ENCODE measurements at regions not wholly inside any gene's neighbourhood (a gene's known extent, or its start where the extent isn't known, plus 50 kb on each side); places are given as distances from the start of the nearest gene placed in this dataset.

DNA sequence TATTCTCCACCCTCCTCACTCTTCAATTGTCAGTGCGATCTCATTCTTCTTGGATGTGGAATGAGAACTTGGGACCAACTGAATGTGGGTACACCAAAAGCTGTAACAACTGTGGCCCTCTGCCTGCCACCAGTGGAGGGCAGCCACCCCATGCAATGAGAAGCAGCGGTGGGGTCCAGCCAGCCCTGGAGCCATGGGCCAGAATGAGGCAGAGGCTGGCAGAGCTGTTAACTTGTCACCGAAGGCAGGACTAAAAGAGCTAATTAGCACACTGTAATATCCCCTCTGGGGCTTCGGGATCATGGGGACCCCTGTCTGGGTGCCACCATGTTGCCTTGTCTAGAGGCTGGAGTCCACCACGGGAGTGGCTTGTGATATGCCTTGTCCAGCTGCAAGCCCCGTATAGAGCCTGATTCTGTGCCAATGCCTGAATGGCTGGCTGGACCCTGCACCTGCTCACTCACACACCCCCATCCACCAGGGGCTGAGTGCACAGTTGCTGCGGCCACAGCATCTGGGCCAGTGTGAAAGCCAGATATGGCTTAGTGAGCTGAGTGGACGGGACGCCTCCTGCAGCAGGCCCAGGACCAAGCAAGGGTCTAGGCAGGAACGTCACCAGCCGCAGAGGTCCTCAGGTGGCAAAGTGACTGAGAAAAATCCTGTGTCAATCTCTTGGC is 680.5 kb downstream of the DSC3 start:
- ChIA-PET POLR2A (no interaction called here), CTCF (no interaction called here)
- Mint-ChIP-seq H3K9me3 (ENCODE audit: insufficient read depth) (no peaks in the 10 kb centered on the region), H3K4me3 (no peak overlapping the region), H3K27ac (no peak overlapping the region), H3K27me3 (no peaks in the 10 kb centered on the region), H3K4me1 (no peaks in the 10 kb centered on the region)
- no peaks in the 10 kb centered on the region for H3K4me1 ChIP-seq (ENCODE audit: control insufficient read depth in 2 of 2, insufficient read depth in 2 of 2, low read length in 2 of 2)
- H3K27ac ChIP-seq (ENCODE audit: low read length in 2 of 2) = no peak overlapping the region
- H3K79me2 ChIP-seq (ENCODE audit: control insufficient read depth, insufficient read depth, low read length) = no peaks in the 10 kb centered on the region
- no peak for ATAC-seq (ENCODE audit: low read depth)
- H3K4me2 ChIP-seq (replicated peaks; ENCODE audit: low read depth, low read length, poor library complexity, severe bottlenecking) = no peak overlapping the region
- no peak overlapping the region for H2AFZ ChIP-seq (ENCODE audit: insufficient read depth, low read depth, low read length, poor library complexity, severe bottlenecking)
- no peak for DNase-seq
- no peak overlapping the region for H3K4me3 ChIP-seq (ENCODE audit: control extremely low read depth in 1 of 5, extremely low read depth in 1 of 5, insufficient read depth in 1 of 5, low read depth in 2 of 5, low read length in 4 of 5)
- H3K9me3 ChIP-seq (ENCODE audit: control extremely low read depth in 1 of 3, control insufficient read depth in 2 of 3, insufficient read depth in 1 of 3, low read length in 2 of 3) = peaks cover 0 to 7% (median 0%) of the 10 kb centered on the region in 3 donors
- TF ChIP-seq, protein P1, sequence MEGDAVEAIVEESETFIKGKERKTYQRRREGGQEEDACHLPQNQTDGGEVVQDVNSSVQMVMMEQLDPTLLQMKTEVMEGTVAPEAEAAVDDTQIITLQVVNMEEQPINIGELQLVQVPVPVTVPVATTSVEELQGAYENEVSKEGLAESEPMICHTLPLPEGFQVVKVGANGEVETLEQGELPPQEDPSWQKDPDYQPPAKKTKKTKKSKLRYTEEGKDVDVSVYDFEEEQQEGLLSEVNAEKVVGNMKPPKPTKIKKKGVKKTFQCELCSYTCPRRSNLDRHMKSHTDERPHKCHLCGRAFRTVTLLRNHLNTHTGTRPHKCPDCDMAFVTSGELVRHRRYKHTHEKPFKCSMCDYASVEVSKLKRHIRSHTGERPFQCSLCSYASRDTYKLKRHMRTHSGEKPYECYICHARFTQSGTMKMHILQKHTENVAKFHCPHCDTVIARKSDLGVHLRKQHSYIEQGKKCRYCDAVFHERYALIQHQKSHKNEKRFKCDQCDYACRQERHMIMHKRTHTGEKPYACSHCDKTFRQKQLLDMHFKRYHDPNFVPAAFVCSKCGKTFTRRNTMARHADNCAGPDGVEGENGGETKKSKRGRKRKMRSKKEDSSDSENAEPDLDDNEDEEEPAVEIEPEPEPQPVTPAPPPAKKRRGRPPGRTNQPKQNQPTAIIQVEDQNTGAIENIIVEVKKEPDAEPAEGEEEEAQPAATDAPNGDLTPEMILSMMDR (IDR thresholded peaks at IDR 0.05) = no peak
- no peak for TF ChIP-seq EZH2 (IDR thresholded peaks at IDR 0.05; ENCODE audit: borderline replicate concordance, insufficient read depth, low read depth, low read length, poor library complexity, severe bottlenecking)
- no peaks in the 10 kb centered on the region for H4K20me1 ChIP-seq (ENCODE audit: control insufficient read depth, insufficient read depth, low read length, poor library complexity, severe bottlenecking)
- no peak overlapping the region for H3K9ac ChIP-seq (ENCODE audit: low read length)
- H3K36me3 ChIP-seq (replicated peaks in 1 of 2; ENCODE audit: control extremely low read depth in 1 of 2, control insufficient read depth in 1 of 2, extremely low read depth in 1 of 2, insufficient read depth in 2 of 2, low read length in 1 of 2) = no peaks in the 10 kb centered on the region
- 96% methylated on average over 9 of the region's 11 CpGs for WGBS (ENCODE audit: insufficient coverage)
- intact Hi-C loops (cut with micrococcal nuclease) = no loop called here
- H3K27me3 ChIP-seq (replicated peaks in 1 of 4; ENCODE audit: control extremely low read depth in 1 of 4, control insufficient read depth in 3 of 4, insufficient read depth in 4 of 4, low read length in 3 of 4) = no peaks in the 10 kb centered on the region

DNA sequence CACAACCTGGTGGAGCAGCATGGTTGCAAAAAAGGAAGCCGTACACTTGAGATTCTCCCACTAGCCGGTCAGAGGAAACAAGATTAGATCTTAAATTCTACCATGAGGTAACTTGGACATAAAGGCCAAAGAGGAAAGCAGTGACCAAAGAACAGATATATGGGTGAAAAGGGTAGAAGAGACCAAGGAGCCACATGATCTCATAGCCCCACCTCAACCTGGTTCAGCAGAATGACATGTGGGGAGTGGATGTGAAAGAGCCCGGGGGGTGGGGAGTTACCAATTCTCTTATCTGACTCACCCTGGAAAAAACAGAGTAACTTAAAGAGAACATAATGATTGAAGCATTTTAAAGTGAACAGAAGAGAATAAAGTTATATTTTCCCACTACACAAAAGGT is 683.0 kb downstream of the DSC3 start:
- H3K9ac ChIP-seq (ENCODE audit: low read length) = no peak overlapping the region
- H3K79me2 ChIP-seq (ENCODE audit: control insufficient read depth, insufficient read depth, low read length) = no peaks in the 10 kb centered on the region
- H3K27ac ChIP-seq (ENCODE audit: low read length in 2 of 2) = no peak overlapping the region
- CTCF ChIA-PET = no interaction called here
- no peaks in the 10 kb centered on the region for H3K4me1 Mint-ChIP-seq
- TF ChIP-seq EZH2 (IDR thresholded peaks at IDR 0.05; ENCODE audit: borderline replicate concordance, insufficient read depth, low read depth, low read length, poor library complexity, severe bottlenecking) = no peak
- TF ChIP-seq, protein P1 (IDR thresholded peaks at IDR 0.05) = no peak
- H3K4me3 Mint-ChIP-seq = no peak overlapping the region
- H3K27me3 Mint-ChIP-seq = no peaks in the 10 kb centered on the region
- POLR2A ChIA-PET = no interaction called here
- peaks cover 0 to 7% (median 0%) of the 10 kb centered on the region in 3 donors for H3K9me3 ChIP-seq (ENCODE audit: control extremely low read depth in 1 of 3, control insufficient read depth in 2 of 3, insufficient read depth in 1 of 3, low read length in 2 of 3)
- intact Hi-C loops (cut with micrococcal nuclease) = no loop called here
- H3K4me3 ChIP-seq (ENCODE audit: control extremely low read depth in 1 of 5, extremely low read depth in 1 of 5, insufficient read depth in 1 of 5, low read depth in 2 of 5, low read length in 4 of 5) = no peak overlapping the region
- no peak overlapping the region for H2AFZ ChIP-seq (ENCODE audit: insufficient read depth, low read depth, low read length, poor library complexity, severe bottlenecking)
- no peaks in the 10 kb centered on the region for H4K20me1 ChIP-seq (ENCODE audit: control insufficient read depth, insufficient read depth, low read length, poor library complexity, severe bottlenecking)
- no peaks in the 10 kb centered on the region for H3K36me3 ChIP-seq (replicated peaks in 1 of 2; ENCODE audit: control extremely low read depth in 1 of 2, control insufficient read depth in 1 of 2, extremely low read depth in 1 of 2, insufficient read depth in 2 of 2, low read length in 1 of 2)
- no peaks in the 10 kb centered on the region for H3K27me3 ChIP-seq (replicated peaks in 1 of 4; ENCODE audit: control extremely low read depth in 1 of 4, control insufficient read depth in 3 of 4, insufficient read depth in 4 of 4, low read length in 3 of 4)
- H3K9me3 Mint-ChIP-seq (ENCODE audit: insufficient read depth) = no peaks in the 10 kb centered on the region
- no peak overlapping the region for H3K27ac Mint-ChIP-seq
- H3K4me1 ChIP-seq (ENCODE audit: control insufficient read depth in 2 of 2, insufficient read depth in 2 of 2, low read length in 2 of 2) = no peaks in the 10 kb centered on the region
- H3K4me2 ChIP-seq (replicated peaks; ENCODE audit: low read depth, low read length, poor library complexity, severe bottlenecking) = no peak overlapping the region
- no peak for DNase-seq
- no peak for ATAC-seq (ENCODE audit: low read depth)
- WGBS (ENCODE audit: insufficient coverage) = no CpG with 5 or more reads among the region's 3 CpGs

All from B cell (primary cell).